Forelimb muscle (tissue), 1 donor: ENCODE measurements at regions not wholly inside any gene's neighbourhood (a gene's known extent, or its start where the extent isn't known, plus 50 kb on each side); places are given as distances from the start of the nearest gene placed in this dataset.

Experiments
- DNase-seq: peaks from one replicate; pipeline ENCODE4 v3.0.0-alpha.2; 2013; ENCODE audit warnings: low read depth

DNA sequence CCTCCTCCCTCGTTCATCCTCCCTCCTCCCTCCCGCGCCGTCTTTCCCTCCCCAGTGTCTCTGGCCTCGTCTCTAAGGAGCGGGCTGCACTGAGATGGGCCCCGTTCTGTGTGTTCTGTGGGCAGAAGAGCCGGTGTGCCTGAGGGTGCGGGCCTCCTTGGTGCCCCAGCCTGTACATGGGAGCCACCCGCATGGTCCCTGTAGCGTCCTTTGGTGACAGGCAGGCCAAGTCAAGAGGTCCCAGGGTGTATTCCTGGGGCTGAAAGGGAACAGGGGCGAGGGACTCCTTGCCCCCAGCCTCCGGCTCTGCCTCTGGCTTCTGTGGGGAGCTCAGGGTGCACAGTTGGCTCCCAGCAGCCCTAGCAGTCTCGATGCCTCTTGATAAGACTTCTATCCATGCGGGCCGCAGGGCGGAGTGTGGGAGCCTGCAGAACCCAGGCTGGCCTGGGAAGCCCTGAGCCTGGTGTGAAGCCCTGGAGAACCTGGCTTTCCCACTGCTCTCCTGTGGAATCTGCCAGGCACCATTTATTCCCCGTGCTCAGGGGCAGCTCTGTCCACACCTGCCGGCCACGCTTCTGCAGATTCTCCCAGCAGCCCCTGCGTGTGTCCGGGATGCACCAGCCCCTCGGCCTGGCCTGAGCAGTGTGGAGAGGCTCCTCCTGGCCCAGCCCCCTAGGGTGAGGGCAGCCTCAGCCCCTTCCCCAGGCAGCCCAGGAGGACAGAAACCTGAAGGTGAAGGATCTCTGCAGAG lies 181.3 kb downstream of the KIF26A start:
- DNase-seq = no peak

DNA sequence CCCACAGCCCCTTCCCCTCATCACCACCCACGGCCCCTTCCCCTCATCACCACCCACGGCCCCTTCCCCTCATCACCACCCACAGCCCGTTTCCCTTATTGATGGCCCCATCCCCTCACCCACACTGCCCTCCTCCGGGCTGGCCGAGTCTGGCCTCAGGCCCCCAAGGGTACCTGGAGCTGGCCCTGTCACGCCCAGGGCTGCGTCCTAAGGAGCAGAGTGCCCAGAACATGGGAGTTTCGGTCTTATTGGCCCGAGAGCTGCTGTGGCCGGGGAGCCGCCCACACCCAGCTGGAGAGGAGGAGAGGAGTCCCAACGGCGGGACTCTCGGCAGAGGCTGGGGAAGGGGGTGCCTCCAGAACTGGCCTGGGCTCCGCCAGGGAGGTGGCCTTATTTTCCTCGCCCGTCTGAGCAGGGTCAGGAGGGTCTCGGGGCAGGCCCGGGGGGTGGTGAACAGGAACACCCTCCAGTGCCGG lies 182.3 kb downstream of the KIF26A start:
- no peak for DNase-seq

DNA sequence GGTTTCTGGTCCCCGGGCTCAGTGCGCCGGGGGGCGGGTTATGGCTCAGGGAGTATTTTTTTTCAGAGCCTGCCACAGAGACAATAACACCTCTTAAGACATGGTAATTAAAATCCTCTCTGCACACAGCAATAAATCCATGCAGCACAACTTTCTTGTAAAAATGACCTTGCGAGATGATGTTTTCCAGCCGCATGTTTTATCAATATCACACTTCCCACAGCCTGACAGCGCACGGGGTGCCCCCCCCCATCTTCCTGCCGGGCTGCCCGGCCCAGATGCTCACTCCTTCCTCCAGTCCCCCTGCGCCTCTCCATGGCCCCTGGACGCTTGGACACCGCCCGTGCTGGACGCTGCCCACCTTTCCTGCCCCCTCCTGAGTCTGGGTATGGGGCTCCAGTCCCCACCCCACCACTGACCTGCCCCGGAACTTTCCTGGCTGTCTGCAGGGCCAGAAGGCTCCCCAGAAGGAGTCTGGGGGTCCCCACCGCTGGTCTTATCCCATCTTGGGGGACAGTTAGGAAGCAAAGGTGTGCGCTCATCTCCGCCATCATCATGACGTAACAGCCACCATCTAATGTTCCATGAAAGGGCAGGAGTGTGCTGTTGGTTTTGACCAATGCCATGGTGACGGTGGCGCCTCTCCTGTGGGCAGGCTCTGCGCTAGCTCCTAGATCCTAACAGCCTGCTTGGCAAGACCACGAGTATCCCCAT lies 182.9 kb downstream of the KIF26A start:
- no peak for DNase-seq

DNA sequence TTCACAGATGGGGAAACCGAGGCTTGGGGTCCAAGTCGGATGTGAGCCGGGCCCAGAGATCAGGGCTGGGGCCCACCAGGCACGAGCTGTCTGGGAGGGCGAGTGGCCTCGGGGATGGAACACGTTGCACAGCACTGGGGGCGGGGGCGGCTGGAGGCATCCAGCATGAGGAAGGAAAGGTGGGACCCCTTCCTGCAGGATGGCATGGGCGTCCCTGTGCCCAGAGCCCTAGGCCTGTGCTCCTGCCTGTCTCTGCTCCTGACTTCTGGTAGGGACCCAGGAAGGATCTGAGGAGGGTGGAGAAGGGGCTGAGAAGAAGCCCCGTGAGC lies 183.4 kb downstream of the KIF26A start:
- DNase-seq = no peak

DNA sequence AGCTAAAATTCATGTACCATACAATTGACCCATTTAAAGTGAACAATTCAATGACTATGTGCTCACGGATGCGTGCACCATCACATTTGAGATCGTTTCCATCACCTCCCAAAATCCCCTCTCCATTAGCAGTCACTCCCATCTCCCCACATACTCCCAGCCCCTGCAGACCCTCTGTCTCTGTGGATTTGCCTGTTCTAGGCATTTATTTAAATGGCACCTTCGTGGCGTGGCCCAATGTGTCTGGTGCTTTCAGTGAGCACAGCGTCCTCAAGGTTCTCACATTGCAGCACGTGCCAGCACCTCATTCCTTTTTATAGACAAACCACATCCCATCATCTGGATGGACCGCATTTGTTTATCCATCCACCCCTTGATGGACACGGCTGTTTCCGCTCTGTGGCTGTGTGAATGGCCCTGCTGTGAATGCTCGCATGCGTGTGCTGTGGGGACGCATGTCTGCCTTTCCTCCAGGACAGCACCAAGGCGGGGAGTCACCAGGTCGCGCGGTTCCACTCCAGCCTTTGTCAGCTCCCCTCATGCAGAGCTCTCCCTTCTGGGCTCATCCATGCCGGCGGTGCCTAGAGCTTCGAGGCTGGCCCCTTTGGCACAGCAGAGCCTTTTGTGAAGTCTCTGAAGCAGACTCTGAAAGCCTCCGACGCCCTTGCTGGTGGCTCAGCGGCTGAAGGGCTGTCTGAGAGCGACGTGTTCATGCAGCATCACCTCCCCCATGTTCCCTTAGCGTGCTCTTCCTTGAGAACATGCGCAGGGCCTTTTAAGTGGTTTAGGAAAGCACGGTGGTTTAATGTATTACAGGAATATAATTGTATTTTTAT lies 184.4 kb downstream of the KIF26A start:
- DNase-seq = no peak

DNA sequence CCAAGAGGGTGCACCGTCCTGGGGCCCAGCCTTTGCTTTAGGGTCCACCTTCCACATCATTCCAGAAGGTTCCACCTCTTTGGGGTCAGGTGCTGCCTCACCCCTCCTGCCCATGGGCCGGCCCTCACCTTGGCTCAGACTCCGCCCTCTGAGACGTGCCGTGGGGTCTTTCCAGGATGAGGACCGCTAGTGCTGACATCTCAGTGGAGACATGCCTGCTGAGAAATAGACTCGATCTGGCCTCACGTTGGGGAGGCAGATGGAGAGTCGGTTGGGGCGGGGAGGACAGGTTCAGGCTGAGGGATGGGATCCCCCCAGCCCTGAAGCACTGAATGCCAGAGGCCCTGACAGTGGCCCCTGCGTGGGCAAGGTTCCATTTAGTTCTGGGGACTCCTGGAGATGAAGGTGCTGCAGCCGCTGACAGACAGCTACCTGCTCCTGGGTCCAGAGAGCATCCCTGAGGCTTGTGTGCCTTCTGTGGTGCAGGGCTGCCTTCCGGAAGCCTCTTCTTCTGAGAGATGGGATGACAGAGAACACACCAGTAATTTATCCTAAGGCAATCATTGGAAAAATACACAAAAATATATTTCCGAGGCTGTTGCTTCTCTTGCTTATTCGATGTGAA lies 185.3 kb downstream of the KIF26A start:
- DNase-seq = no peak

DNA sequence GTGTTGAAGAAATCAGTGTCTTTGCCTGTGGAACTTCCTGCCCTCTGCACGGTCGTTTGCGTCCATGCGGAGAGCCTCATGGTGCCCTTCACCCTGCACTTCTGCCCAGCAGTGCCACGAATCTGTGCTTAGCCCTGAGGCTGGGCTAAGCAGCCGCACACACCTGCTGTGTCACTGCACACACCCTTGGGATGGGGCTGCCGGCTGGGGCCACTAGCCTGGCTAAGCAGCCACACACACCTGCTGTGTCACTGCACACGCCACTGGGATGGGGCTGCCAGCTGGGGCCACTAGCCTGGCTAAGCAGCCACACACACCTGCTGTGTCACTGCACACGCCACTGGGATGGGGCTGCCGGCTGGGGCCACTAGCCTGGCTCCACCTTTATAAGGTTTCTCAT lies 188.5 kb downstream of the KIF26A start:
- DNase-seq = no peak

DNA sequence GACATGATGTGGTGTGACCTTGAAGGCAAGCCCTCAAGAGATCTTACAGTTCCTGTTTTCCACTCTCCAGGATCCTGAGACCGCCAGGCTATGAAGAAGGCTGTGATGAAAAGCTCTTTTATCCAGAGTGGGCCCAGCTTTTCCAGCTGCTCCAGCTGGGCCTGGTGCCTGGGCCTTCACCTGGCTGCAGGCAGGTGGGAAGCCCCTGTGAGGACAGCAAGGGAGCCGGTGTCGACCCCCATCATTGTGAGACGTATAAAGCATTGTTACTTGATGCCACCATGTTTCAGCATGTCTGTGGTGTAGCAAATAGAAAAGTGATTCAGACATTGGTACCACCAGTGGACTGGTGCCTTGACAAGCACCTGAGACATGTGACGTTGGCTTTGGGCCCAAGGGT lies 190.2 kb downstream of the KIF26A start:
- DNase-seq = no peak

DNA sequence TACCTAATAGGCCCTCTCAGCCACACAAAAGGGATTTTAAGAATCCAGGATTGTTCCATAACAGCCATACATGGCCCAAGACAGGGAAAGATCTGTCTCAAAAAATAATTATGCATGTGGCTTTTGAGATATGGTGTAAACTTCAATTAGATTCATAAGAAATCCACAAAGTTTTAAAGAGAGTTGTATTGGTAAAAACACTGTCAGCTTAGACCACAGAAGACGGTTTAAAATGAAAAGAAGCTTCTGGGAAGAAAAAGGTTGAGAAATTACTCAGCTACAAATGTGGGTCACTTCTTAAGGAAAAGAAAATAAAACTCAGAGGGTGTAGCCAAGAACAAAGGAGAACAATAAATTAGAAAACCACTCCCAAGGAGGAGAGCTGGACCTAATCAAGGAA lies 191.4 kb downstream of the KIF26A start:
- no peak for DNase-seq

DNA sequence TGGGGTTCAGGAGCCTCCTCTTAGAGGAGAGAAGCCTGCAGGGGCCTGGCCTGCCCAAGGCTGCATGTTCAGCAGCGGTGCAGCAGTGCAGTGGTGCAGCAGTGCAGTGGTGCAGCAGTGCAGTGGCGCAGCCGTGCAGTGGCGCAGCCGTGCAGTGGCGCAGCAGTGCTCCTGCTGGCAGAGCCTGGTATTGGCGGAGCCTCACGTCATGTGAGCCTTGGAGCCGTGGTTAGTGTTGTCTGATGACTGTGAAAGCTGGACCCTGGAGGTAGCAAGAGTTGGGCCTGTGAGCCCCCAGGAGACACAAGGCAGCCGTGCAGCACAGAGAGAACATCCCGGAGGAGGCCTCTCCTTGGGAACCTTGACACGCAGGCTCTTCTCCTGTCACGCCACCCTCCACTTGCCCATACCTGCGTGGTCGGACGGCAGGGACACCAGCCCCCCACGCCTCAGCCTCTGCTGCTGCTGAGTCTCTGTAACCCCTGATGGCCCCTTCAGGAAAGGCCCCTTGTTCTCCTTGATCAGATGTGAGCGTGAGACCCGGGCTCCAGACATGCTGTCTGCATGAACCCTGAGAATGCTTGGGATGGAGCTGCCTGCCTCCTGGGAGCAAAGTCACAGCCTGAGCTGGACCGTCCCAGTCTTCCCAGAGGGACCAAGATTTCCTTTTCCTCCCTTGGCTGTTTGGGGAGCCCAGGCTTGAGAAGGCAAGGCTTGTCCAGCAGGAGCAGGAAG lies 193.7 kb downstream of the KIF26A start:
- no peak for DNase-seq

DNA sequence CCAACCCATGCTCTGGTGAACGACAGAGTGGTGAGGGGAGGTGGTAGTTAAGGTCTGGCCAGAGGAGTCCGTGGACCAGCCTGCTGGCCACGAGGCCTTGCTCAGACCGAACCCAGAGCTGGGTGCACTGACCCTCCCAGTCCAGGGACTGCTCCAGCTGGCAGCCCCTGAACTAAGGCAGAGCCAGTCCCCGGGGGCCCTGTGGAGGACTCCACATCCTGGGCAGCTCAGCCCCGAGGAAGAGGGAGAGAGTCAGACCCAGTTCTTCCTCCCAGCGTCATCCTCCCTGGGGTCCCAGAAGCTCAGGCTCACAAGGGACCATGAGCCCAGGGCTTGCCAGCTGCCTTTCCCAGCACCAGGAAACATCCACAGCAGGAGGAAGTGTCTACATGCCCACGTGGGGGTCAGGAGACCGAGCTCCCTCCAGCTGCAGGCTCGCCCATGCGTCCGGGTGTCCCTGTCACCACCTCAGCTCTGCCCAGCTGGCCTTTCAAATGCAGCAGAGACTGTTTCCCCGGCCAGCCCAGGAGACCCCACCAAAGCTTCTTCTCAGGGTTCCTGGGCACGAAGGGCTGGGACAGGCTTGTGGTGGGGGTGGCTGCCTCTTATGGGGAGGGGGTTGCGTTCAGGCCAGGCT lies 194.4 kb downstream of the KIF26A start:
- DNase-seq = no peak

DNA sequence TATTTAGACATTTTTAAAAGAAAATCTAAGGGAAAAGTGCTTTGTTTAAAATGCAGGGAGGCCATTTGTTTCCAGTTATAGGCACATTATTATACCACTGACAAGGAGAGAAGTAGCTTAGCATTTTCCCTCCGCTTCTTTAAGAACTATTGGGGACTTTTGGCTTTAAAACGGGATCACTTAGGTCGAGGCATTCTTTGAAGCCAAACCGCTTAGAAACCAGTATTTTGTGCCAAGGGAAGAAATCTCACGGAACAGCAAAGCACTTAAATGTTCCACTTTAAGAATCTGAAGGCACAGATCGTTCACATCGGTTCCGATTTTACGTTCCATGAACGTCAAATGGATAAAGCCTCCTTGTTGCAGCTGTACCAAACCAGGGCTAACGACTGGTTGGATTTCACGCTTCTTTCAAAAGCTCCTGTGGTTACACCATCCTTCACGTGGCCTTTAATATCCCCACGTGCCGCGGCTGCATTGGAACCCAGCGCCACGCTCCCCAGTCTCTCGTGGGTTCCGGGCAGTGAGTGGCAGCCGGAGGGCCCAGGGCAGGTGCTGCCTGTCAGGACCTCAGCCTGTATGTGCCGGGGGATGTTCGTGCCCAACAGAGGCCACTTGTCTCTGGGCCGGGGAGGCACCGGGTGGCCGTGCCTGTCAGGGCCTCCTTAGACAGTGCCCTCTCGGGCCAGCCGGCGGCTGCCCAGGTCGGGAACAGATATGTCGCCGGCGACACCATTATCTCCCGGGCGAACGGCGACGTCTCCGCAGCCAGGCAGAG lies 195.4 kb downstream of the KIF26A start:
- DNase-seq = no peak

DNA sequence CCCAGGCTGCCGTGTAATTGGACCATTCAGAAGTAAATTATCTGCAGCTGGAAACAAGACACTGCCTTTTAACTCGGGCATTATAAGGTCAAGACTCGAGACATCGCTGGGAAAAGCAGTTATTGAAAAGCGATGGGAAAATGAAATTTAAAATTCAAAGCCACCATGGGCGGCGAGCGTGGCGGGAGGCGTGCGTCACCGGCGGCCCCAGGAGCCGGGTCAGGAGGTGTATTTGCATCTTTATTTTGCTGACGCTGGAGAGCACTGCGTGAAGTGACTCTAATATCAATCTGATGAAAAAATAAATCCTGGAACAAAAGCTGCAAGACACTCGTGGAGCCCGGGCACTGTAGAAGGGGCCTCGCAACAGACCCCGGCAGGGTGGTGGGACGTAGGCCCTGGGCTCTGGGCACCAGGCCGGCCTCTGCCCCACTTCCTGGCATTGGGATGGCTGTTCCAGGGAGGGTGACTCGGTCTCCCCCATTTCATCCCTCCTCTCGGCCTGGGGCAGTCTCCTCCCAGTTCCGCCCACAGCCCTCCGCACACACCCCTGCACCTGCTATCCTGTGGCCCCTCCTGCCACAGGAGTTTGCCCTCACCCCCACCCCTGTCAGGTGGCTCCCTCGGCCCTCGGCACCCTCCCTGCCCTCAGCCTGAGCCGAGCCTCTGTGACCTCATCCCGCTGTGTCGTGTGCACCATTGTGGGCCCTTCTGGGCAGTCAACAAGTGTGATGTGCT lies 196.2 kb downstream of the KIF26A start:
- DNase-seq = no peak

DNA sequence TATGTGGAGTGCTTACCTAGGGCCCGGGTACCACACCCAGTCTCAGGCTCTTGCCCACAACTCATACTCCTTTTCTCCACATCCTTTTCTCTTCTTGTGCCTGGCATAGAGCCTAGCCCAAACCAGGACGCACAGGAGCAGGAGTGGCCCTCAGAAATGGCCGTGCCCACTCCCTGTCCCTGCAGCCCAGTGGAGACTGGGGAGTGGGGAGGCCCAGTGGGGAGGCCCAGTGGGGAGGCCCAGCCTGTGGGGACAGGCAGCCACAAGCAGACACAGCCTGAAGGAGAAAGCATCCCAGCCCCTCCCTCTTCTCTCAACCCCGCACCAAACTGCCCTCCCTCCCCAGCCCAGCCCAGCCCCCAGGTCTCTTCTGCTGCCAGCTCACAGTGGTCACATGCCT lies 196.8 kb downstream of the KIF26A start:
- no peak for DNase-seq

DNA sequence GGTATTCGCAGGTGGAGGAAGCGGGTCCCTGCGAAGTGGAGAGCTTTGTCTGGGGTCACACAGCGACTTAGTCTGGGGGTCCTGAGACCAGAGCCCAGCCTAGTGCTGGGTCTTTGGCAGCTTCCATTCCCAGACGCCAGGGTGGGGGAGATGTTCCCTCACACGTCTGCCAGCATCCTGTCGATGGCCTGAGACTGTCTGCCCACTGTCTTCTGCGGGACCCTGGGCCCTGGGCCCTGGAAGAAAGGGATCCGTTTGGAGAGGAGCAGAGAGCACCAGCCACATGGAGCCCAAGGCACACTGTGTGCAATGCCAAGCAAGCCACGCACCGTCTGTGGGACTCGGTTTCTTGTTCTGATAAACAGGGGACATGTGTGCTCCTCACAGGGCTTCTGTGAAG lies 197.2 kb downstream of the KIF26A start:
- DNase-seq = no peak

DNA sequence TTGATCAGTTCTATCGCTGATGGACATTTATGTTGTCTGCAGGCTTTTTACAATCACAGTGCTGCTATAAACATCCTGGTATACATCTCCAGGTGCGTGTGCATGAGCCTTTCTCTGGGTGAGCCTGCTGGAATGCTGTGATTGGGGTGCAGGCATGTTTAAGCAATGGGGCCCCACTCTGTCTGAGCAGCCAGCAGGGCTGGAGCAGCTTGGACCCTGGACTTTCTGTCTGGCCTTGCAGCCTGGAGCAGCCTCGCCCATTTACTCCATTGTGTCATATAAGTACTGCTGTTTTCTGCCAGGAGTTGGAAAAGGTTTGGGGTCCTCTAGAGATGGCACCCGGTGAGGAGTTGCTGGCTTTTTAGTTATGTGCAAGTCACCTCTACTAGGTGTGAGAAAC lies 199.0 kb downstream of the KIF26A start:
- no peak for DNase-seq

DNA sequence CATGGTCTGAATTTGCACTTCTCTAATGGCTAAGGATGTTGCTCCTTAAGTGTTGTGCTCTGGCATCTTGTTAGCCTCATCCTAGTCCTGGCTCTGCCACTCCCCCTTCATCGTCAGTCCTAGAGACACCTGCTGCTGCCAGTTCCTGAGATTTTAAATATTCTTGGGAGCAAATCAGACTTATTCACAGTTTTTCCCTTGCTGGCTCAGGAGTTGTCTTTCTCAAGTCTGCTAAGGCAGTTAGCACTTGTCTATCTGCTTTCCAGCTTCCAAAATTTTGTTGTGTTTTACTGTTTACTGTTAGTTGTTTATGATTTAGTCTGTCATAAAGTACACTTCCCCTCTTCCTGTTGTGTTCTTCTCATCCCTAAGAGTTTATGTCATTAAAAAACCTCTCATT lies 201.0 kb downstream of the KIF26A start:
- no peak for DNase-seq

DNA sequence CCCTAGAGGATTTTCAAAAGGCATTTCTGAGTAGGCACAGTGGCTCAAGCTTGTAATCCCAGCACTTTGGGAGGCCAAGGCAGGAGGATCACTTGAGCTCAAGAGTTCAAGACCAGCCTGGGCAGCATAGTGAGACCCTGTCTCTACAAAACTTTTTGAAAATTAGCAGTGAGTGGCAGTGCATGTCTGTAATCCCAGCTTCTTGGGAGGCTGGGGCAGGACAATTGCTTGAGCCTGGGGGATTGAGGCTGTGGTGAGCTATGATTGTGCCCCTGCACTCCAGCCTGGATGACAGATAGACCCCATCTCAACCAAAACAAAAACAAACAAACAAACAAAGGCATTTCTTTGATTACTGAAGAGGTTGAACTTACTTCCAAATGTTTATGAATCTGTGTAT lies 201.4 kb downstream of the KIF26A start:
- no peak for DNase-seq
